Colonic mucosa (tissue), 4 donors: ENCODE measurements at regions not wholly inside any gene's neighbourhood (a gene's known extent, or its start where the extent isn't known, plus 50 kb on each side); places are given as distances from the start of the nearest gene placed in this dataset.
"Not testable (repeated sequence)": the region's sequence is repeated elsewhere in the genome, so short reads cannot be mapped to it uniquely, and the experiment has no call there.

Source experiments
- DNase-seq: peaks from one replicate; pipeline ENCODE4 v3.0.0-alpha.2; 2020
- H3K27ac ChIP-seq: fragments of 200-600 bp; one replicate; pipeline ENCODE4 v1.8.0; 2021
- H3K27me3 ChIP-seq: fragments of 200-600 bp; one replicate; pipeline ENCODE4 v1.8.0; 2021
- H3K36me3 ChIP-seq: fragments of 200-600 bp; one replicate; pipeline ENCODE4 v1.8.0; 2021
- H3K4me1 ChIP-seq: fragments of 200-600 bp; one replicate; pipeline ENCODE4 v1.8.0; 2021; ENCODE audit warnings: mild to moderate bottlenecking
- H3K4me3 ChIP-seq: fragments of 200-600 bp; one replicate; pipeline ENCODE4 v1.8.0; 2021
- H3K9ac ChIP-seq, 2 donors: one replicate each; pipeline ENCODE4 v1.7.0; 2013; ENCODE audit warnings: control low read depth in 2 of 2, low read depth in 2 of 2, low read length in 2 of 2
- H3K9me3 ChIP-seq: fragments of 200-600 bp; one replicate; pipeline ENCODE4 v1.8.0; 2021
- CTCF ChIP-seq: fragments of 200-600 bp; IDR thresholded peaks from one replicate; pipeline ENCODE4 v1.8.0; 2022; ENCODE audit warnings: antibody characterized with exemption, mild to moderate bottlenecking
- intact Hi-C: fragments of 100-400 bp; cut with DNase I; formaldehyde crosslinking; loops from one replicate; pipeline ENCODE4 v1.14.1; 2022
- donor health status: healthy.
- donor health status: DM: no; HTN: no; CAD: no.
- donor health status: DM: no; HTN: no; CAD: no.

GRCh38 chr13:89205856-89206520, 1534.8 kb downstream of the SLITRK5 start:
- no peak for TF ChIP-seq CTCF
- no peaks in the 10 kb centered on the region for H3K4me1 ChIP-seq
- no peak for DNase-seq

GRCh38 chr13:89212186-89212585, 1541.0 kb downstream of the SLITRK5 start:
- H3K4me3 ChIP-seq: no peak overlapping the region
- no peaks in the 10 kb centered on the region for H3K27me3 ChIP-seq
- no peaks in the 10 kb centered on the region for H3K36me3 ChIP-seq
- intact Hi-C loops: no loop called here
- DNase-seq: no peak
- TF ChIP-seq CTCF: no peak
- no peak overlapping the region for H3K9ac ChIP-seq
- H3K27ac ChIP-seq: no peak overlapping the region
- no peaks in the 10 kb centered on the region for H3K9me3 ChIP-seq
- H3K4me1 ChIP-seq: no peaks in the 10 kb centered on the region

More at GRCh38 chr13:89205856-89206520, 1534.8 kb downstream of the SLITRK5 start:
- Histone ChIP-seq H3K27me3 (no peaks in the 10 kb centered on the region), H3K9me3 (no peaks in the 10 kb centered on the region), H3K27ac (no peak overlapping the region), H3K4me3 (no peak overlapping the region), H3K36me3 (no peaks in the 10 kb centered on the region), H3K9ac (no peak overlapping the region)
- intact Hi-C loops: no loop called here

GRCh38 chr13:89214185-89214584, 1543.0 kb downstream of the SLITRK5 start:
- no peak for DNase-seq
- no peaks in the 10 kb centered on the region for H3K4me1 ChIP-seq
- no peak overlapping the region for H3K27ac ChIP-seq
- TF ChIP-seq CTCF: no peak
- H3K9ac ChIP-seq: no peak overlapping the region
- no peaks in the 10 kb centered on the region for H3K9me3 ChIP-seq
- no peaks in the 10 kb centered on the region for H3K27me3 ChIP-seq
- no peaks in the 10 kb centered on the region for H3K36me3 ChIP-seq
- intact Hi-C loops: no loop called here
- no peak overlapping the region for H3K4me3 ChIP-seq

- H3K4me3 ChIP-seq, DNase-seq, H3K4me1 ChIP-seq, H3K9ac ChIP-seq, H3K36me3 ChIP-seq, intact Hi-C loops, H3K27me3 ChIP-seq, H3K9me3 ChIP-seq, H3K27ac ChIP-seq: not testable (repeated sequence)
Measured at GRCh38 chr13:89215319-89215718, 1544.1 kb downstream of the SLITRK5 start.

GRCh38 chr13:89217813-89218212, 1546.6 kb downstream of the SLITRK5 start:
- intact Hi-C loops: no loop called here
- no peak overlapping the region for H3K4me3 ChIP-seq
- no peak overlapping the region for H3K9ac ChIP-seq
- no peaks in the 10 kb centered on the region for H3K36me3 ChIP-seq
- H3K9me3 ChIP-seq: no peaks in the 10 kb centered on the region
- no peak for TF ChIP-seq CTCF
- H3K4me1 ChIP-seq: no peaks in the 10 kb centered on the region
- no peak for DNase-seq
- H3K27me3 ChIP-seq: no peaks in the 10 kb centered on the region
- H3K27ac ChIP-seq: no peak overlapping the region

GRCh38 chr13:89221557-89222158, 1550.5 kb downstream of the SLITRK5 start:
- Histone ChIP-seq H3K36me3 (no peaks in the 10 kb centered on the region), H3K9ac (no peak overlapping the region), H3K4me3 (no peak overlapping the region), H3K9me3 (no peaks in the 10 kb centered on the region), H3K4me1 (no peaks in the 10 kb centered on the region), H3K27me3 (no peaks in the 10 kb centered on the region), H3K27ac (no peak overlapping the region)
- intact Hi-C loops: no loop called here
- no peak for TF ChIP-seq CTCF
- DNase-seq: no peak
